Endothelial cell of umbilical vein (primary cell): ENCODE measurements at regions not wholly inside any gene's neighbourhood (a gene's known extent, or its start where the extent isn't known, plus 50 kb on each side); places are given as distances from the start of the nearest gene placed in this dataset.

ENCODE experiments used
- BruUV-seq: library from RNA; stranded (reverse); fragments of 400-500 nt; replicated peaks from 2 replicates; lab custom pipeline; 2021; lab: Mats Ljungman, UMichigan
- CTCF ChIA-PET: fragments of 300-600, 350-600 bp; sonication (Branson Sonifier 250); formaldehyde crosslinking; loops from one replicate; lab custom pipeline; 2021; ENCODE audit warnings: antibody characterized with exemption, inconsistent platforms; lab: Charles Lee
- POLR2A ChIA-PET: fragments of 300-600, 350-600 bp; sonication (Branson Sonifier 250); formaldehyde crosslinking; loops from one replicate; lab custom pipeline; 2021; ENCODE audit warnings: antibody characterized with exemption, inconsistent platforms; lab: Charles Lee
- DNase-seq: peaks from one replicate; pipeline ENCODE4 v3.0.0-alpha.2; 2011; ENCODE audit warnings: low read depth, low spot score
- FAIRE-seq: peaks from 2 replicates; lab custom pipeline; 2011; peaks lifted over from hg19 to GRCh38; lab: Jason Lieb, UNC
- H2AFZ ChIP-seq: 2 replicates; pipeline ENCODE4 v1.6.0; 2012; ENCODE audit warnings: low read depth, low read length, control low read depth, inconsistent platforms
- H3K27ac ChIP-seq: 2 replicates; pipeline ENCODE4 v1.5.1; 2011; ENCODE audit warnings: low read depth, mild to moderate bottlenecking, control low read depth, low read length, moderate library complexity; ENCODE audit not compliant: insufficient read depth
- H3K27me3 ChIP-seq, 2 experiments: 2 replicates each; pipeline versions ENCODE4 v1.6.0 to v1.6.1; 2011; ENCODE audit warnings: low read length in 2 of 2, mixed read lengths in 1 of 2; ENCODE audit not compliant: control insufficient read depth in 2 of 2, insufficient read depth in 2 of 2
- H3K36me3 ChIP-seq, 2 experiments: 2 replicates in 1 of 2; 3 replicates in 1 of 2; pipeline ENCODE4 v1.5.1; 2011; ENCODE audit warnings: low read length in 2 of 2, mild to moderate bottlenecking in 1 of 2, moderate library complexity in 1 of 2; ENCODE audit not compliant: control insufficient read depth in 2 of 2, insufficient read depth in 2 of 2; ENCODE audit errors: extremely low read depth in 1 of 2
- H3K4me1 ChIP-seq: 3 replicates; pipeline ENCODE4 v1.5.1; 2011; ENCODE audit warnings: mild to moderate bottlenecking, low read length; ENCODE audit not compliant: control insufficient read depth, insufficient read depth; ENCODE audit errors: extremely low read depth
- H3K4me2 ChIP-seq: 2 replicates; pipeline ENCODE4 v1.6.1; 2011; ENCODE audit warnings: low read length, control low read depth, mixed read lengths; ENCODE audit not compliant: insufficient read depth
- H3K4me3 ChIP-seq, 3 experiments: fragments of 200-600 bp in 1 of 3; sonication (generic), shearing (Covaris generic) in 1 of 3; replicated peaks in 1 of 3; 2 replicates each; pipeline ENCODE4 v1.5.1; 2011 to 2016; ENCODE audit warnings: control low read depth in 3 of 3, low read length in 3 of 3, mild to moderate bottlenecking in 2 of 3, inconsistent platforms in 1 of 3, low read depth in 1 of 3, moderate library complexity in 1 of 3; ENCODE audit not compliant: insufficient read depth in 1 of 3
- H3K79me2 ChIP-seq: 2 replicates; pipeline ENCODE4 v1.6.0; 2012; ENCODE audit warnings: low read length, inconsistent platforms; ENCODE audit not compliant: control insufficient read depth, insufficient read depth
- H3K9ac ChIP-seq: replicated peaks from 2 replicates; pipeline ENCODE3; 2011; ENCODE audit warnings: low read length, control low read depth; ENCODE audit not compliant: insufficient read depth; ENCODE audit errors: extremely low read depth
- H3K9me1 ChIP-seq: replicated peaks from 3 replicates; pipeline ENCODE4 v1.6.0; 2011; ENCODE audit warnings: mild to moderate bottlenecking, low read length; ENCODE audit not compliant: control insufficient read depth, insufficient read depth; ENCODE audit errors: extremely low read depth
- H3K9me3 ChIP-seq: replicated peaks from 2 replicates; pipeline ENCODE4 v1.5.1; 2012; ENCODE audit warnings: low read length, inconsistent platforms; ENCODE audit not compliant: control insufficient read depth, insufficient read depth
- H4K20me1 ChIP-seq: replicated peaks from 2 replicates; pipeline ENCODE3; 2011; ENCODE audit warnings: mild to moderate bottlenecking, low read length; ENCODE audit not compliant: control insufficient read depth, insufficient read depth; ENCODE audit errors: extremely low read depth
- EZH2 ChIP-seq: IDR thresholded peaks from 2 replicates; pipeline ENCODE4 v1.6.1; 2012; ENCODE audit warnings: borderline replicate concordance, low read depth, mild to moderate bottlenecking, moderate library complexity, low read length, inconsistent platforms; ENCODE audit not compliant: severe bottlenecking
- FOS ChIP-seq: IDR thresholded peaks from 2 replicates; pipeline ENCODE4 v1.6.1; 2011; ENCODE audit warnings: mild to moderate bottlenecking, low read length, moderate library complexity, borderline replicate concordance; ENCODE audit not compliant: insufficient read depth
- GATA2 ChIP-seq: IDR thresholded peaks from 2 replicates; pipeline ENCODE4 v1.7.0; 2011; ENCODE audit warnings: low read depth, mild to moderate bottlenecking, moderate library complexity, mixed read lengths, low read length; ENCODE audit not compliant: insufficient read length, insufficient read depth
- JUN ChIP-seq: IDR thresholded peaks from 2 replicates; pipeline ENCODE4 v1.6.1; 2011; ENCODE audit warnings: borderline replicate concordance, low read depth; ENCODE audit not compliant: insufficient read length, insufficient read depth
- MYC ChIP-seq: IDR thresholded peaks from one replicate; pipeline ENCODE4 v1.6.1; 2011; ENCODE audit warnings: mild to moderate bottlenecking, low read depth, low read length
- POLR2A ChIP-seq: IDR thresholded peaks from 2 replicates; pipeline ENCODE4 v1.6.1; 2012; ENCODE audit warnings: low read depth, mild to moderate bottlenecking, control low read depth, low read length
- POLR2AphosphoS5 ChIP-seq: IDR thresholded peaks from 2 replicates; pipeline ENCODE4 v1.6.1; 2012; ENCODE audit warnings: low read depth, mild to moderate bottlenecking, control low read depth, low read length, moderate library complexity; ENCODE audit not compliant: insufficient read depth
- dilution Hi-C: fragments of 300-500 bp; cut with MboI; formaldehyde crosslinking; loops from one replicate; pipeline ENCODE4 v1.15.0; 2019; ENCODE audit warnings: low sequenced_read_pairs; ENCODE audit not compliant: extremely low pct_ligation_motif_present
- intact Hi-C: fragments of 100-400 bp; cut with micrococcal nuclease; formaldehyde crosslinking; loops from one replicate; pipeline ENCODE4 v1.10.0; 2022
- TF ChIP-seq, protein P1 (sequence below), 2 donors: IDR thresholded peaks; 1 replicate in 1 of 2; 2 replicates in 1 of 2; pipeline ENCODE4 v1.5.1; 2011; ENCODE audit warnings: low read length in 2 of 2, mild to moderate bottlenecking in 2 of 2, moderate library complexity in 2 of 2, control low read depth in 1 of 2, inconsistent platforms in 1 of 2, low read depth in 1 of 2; ENCODE audit not compliant: insufficient read depth in 1 of 2; ENCODE audit errors: extremely low read depth in 1 of 2
- TF ChIP-seq, protein P2 (sequence below): IDR thresholded peaks from 2 replicates; pipeline ENCODE4 v1.6.1; 2011; ENCODE audit not compliant: insufficient read depth, insufficient read length

- Histone ChIP-seq H2AFZ (no peak overlapping the region), H3K9me1 (no peaks in the 10 kb centered on the region), H3K27ac (no peak overlapping the region), H3K4me1 (no peaks in the 10 kb centered on the region), H3K9ac (no peak overlapping the region), H3K79me2 (no peaks in the 10 kb centered on the region), H3K27me3 (no peaks in the 10 kb centered on the region), H4K20me1 (no peaks in the 10 kb centered on the region), H3K4me3 (no peak overlapping the region), H3K36me3 (no peaks in the 10 kb centered on the region), H3K4me2 (no peak overlapping the region), H3K9me3 (peaks cover 8% of the 10 kb centered on the region)
- dilution Hi-C loops: no loop called here
- FAIRE-seq: no peak
- BruUV-seq: no TSS peak
- no peak for DNase-seq
- ChIA-PET CTCF (no interaction called here), POLR2A (no interaction called here)
- intact Hi-C loops: no loop called here
- TF ChIP-seq FOS (no peak), POLR2A (no peak), GATA2 (no peak), POLR2AphosphoS5 (no peak), EZH2 (no peak), JUN (no peak), MYC (no peak)
- TF ChIP-seq, protein P1, sequence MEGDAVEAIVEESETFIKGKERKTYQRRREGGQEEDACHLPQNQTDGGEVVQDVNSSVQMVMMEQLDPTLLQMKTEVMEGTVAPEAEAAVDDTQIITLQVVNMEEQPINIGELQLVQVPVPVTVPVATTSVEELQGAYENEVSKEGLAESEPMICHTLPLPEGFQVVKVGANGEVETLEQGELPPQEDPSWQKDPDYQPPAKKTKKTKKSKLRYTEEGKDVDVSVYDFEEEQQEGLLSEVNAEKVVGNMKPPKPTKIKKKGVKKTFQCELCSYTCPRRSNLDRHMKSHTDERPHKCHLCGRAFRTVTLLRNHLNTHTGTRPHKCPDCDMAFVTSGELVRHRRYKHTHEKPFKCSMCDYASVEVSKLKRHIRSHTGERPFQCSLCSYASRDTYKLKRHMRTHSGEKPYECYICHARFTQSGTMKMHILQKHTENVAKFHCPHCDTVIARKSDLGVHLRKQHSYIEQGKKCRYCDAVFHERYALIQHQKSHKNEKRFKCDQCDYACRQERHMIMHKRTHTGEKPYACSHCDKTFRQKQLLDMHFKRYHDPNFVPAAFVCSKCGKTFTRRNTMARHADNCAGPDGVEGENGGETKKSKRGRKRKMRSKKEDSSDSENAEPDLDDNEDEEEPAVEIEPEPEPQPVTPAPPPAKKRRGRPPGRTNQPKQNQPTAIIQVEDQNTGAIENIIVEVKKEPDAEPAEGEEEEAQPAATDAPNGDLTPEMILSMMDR (IDR thresholded peaks at IDR 0.05; ENCODE audit: extremely low read depth in 1 of 2, insufficient read depth in 1 of 2, low read depth in 1 of 2, low read length in 2 of 2): no peak
- TF ChIP-seq, protein P2, sequence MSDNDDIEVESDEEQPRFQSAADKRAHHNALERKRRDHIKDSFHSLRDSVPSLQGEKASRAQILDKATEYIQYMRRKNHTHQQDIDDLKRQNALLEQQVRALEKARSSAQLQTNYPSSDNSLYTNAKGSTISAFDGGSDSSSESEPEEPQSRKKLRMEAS: no peak
These were observed 126.1 kb upstream of the SNTG2 start for GRCh38 chr2:824524-824923.
